NB4 (cell line): ENCODE measurements at regions not wholly inside any gene's neighbourhood (a gene's known extent, or its start where the extent isn't known, plus 50 kb on each side); places are given as distances from the start of the nearest gene placed in this dataset.

Experiments used
- DNase-seq: peaks from one replicate; pipeline ENCODE4 v3.0.0; 2010; ENCODE audit warnings: low read depth
- H3K4me3 ChIP-seq: one replicate; pipeline ENCODE4 v1.5.1; 2011; ENCODE audit warnings: mild to moderate bottlenecking, low read depth, low read length, moderate library complexity
- CTCF ChIP-seq: IDR thresholded peaks from one replicate; pipeline ENCODE4 v1.5.1; 2012; ENCODE audit warnings: low read depth, low read length
- MAX ChIP-seq: IDR thresholded peaks from 2 replicates; pipeline ENCODE4 v1.6.1; 2011; ENCODE audit warnings: low read depth, low read length
- MYC ChIP-seq: IDR thresholded peaks from 2 replicates; pipeline ENCODE4 v1.6.1; 2011; ENCODE audit warnings: low read depth, low read length
- POLR2A ChIP-seq: IDR thresholded peaks from 2 replicates; pipeline ENCODE4 v1.6.1; 2011; ENCODE audit warnings: mild to moderate bottlenecking; ENCODE audit not compliant: insufficient read length; ENCODE audit errors: extremely low read depth

- no peak overlapping the region for H3K4me3 ChIP-seq
- no peak for DNase-seq
- TF ChIP-seq CTCF: no peak
- TF ChIP-seq POLR2A: no peak
- TF ChIP-seq MAX: no peak
- TF ChIP-seq MYC: no peak
Measured at GRCh38 chr7:116340201-116340847, 130.0 kb downstream of the TES start.

GRCh38 chr7:116340943-116341907 is 130.9 kb downstream of the TES start:
- no peak overlapping the region for H3K4me3 ChIP-seq

GRCh38 chr7:116342125-116342524 is 131.8 kb downstream of the TES start:
- H3K4me3 ChIP-seq: no peak overlapping the region
- DNase-seq: no peak
- no peak for TF ChIP-seq MAX

More at GRCh38 chr7:116340943-116341907, 130.9 kb downstream of the TES start:
- no peak for DNase-seq
- TF ChIP-seq MAX (no peak), CTCF (no peak), POLR2A (no peak), MYC (no peak)

GRCh38 chr7:116347151-116347832 is 137.0 kb downstream of the TES start:
- TF ChIP-seq MAX (no peak), MYC (no peak), POLR2A (no peak), CTCF (no peak)
- DNase-seq: no peak
- H3K4me3 ChIP-seq: no peak overlapping the region

- DNase-seq: no peak
- no peak for TF ChIP-seq POLR2A
- H3K4me3 ChIP-seq: no peak overlapping the region
Measured at GRCh38 chr7:116348346-116348745, 138.0 kb downstream of the TES start.

- no peak overlapping the region for H3K4me3 ChIP-seq
- TF ChIP-seq POLR2A (no peak), CTCF (no peak), MYC (no peak), MAX (no peak)
- DNase-seq: no peak
Measured at GRCh38 chr7:116351966-116352365, 141.6 kb downstream of the TES start.
